HCEC 1CT (cell line): ENCODE measurements at regions not wholly inside any gene's neighbourhood (a gene's known extent, or its start where the extent isn't known, plus 50 kb on each side); places are given as distances from the start of the nearest gene placed in this dataset.

Experiments
- DNase-seq: peaks from one replicate; pipeline ENCODE4 v3.0.0-alpha.2; 2017

GRCh38 chr4:181969151-181969550 is 274.1 kb upstream of the TENM3 start:
- no peak for DNase-seq

GRCh38 chr4:181970366-181970765 is 272.8 kb upstream of the TENM3 start:
- DNase-seq = no peak

GRCh38 chr4:181971411-181971810 is 271.8 kb upstream of the TENM3 start:
- no peak for DNase-seq

GRCh38 chr4:181971973-181972372 is 271.2 kb upstream of the TENM3 start:
- DNase-seq = peak; percentile 40

- DNase-seq = no peak
These were observed 266.4 kb upstream of the TENM3 start for GRCh38 chr4:181976764-181977163.

- DNase-seq = no peak
These were observed 260.8 kb upstream of the TENM3 start for GRCh38 chr4:181982437-181982836.

GRCh38 chr4:181982856-181983255 is 260.3 kb upstream of the TENM3 start:
- no peak for DNase-seq

GRCh38 chr4:181987392-181987791 is 255.8 kb upstream of the TENM3 start:
- DNase-seq = no peak

- no peak for DNase-seq
These were observed 254.1 kb upstream of the TENM3 start for GRCh38 chr4:181989071-181989470.

- DNase-seq = no peak
These were observed 251.7 kb upstream of the TENM3 start for GRCh38 chr4:181991369-181992108.

- peak; percentile 7 for DNase-seq
These were observed 244.6 kb upstream of the TENM3 start for GRCh38 chr4:181998398-181999295.

- DNase-seq = no peak
These were observed 243.1 kb upstream of the TENM3 start for GRCh38 chr4:182000077-182000476.

- DNase-seq = no peak
These were observed 232.3 kb upstream of the TENM3 start for GRCh38 chr4:182010876-182011275.

GRCh38 chr4:182014164-182014563 is 229.0 kb upstream of the TENM3 start:
- DNase-seq = no peak

- no peak for DNase-seq
These were observed 228.2 kb upstream of the TENM3 start for GRCh38 chr4:182015014-182015413.

GRCh38 chr4:182015893-182016292 is 227.3 kb upstream of the TENM3 start:
- DNase-seq = no peak

GRCh38 chr4:182017038-182017437 is 226.2 kb upstream of the TENM3 start:
- no peak for DNase-seq

GRCh38 chr4:182018691-182019090 is 224.5 kb upstream of the TENM3 start:
- DNase-seq = no peak

GRCh38 chr4:182019148-182019652 is 224.0 kb upstream of the TENM3 start:
- DNase-seq = no peak

- DNase-seq = no peak
These were observed 220.3 kb upstream of the TENM3 start for GRCh38 chr4:182022909-182023308.

GRCh38 chr4:182023469-182023868 is 219.7 kb upstream of the TENM3 start:
- no peak for DNase-seq

GRCh38 chr4:182042945-182043344 is 200.3 kb upstream of the TENM3 start:
- no peak for DNase-seq

- DNase-seq = no peak
These were observed 194.3 kb upstream of the TENM3 start for GRCh38 chr4:182048871-182049270.

GRCh38 chr4:182056866-182057265 is 186.3 kb upstream of the TENM3 start:
- no peak for DNase-seq
